GM21717 (cell line): ENCODE measurements at regions not wholly inside any gene's neighbourhood (a gene's known extent, or its start where the extent isn't known, plus 50 kb on each side); places are given as distances from the start of the nearest gene placed in this dataset.

Source experiments
- ATAC-seq: cut with Tn5 transposase; IDR thresholded peaks from one replicate; pipeline ENCODE4 v1.9.1; 2021; ENCODE audit warnings: mild to moderate bottlenecking, moderate library complexity; ENCODE audit not compliant: unreplicated experiment

DNA sequence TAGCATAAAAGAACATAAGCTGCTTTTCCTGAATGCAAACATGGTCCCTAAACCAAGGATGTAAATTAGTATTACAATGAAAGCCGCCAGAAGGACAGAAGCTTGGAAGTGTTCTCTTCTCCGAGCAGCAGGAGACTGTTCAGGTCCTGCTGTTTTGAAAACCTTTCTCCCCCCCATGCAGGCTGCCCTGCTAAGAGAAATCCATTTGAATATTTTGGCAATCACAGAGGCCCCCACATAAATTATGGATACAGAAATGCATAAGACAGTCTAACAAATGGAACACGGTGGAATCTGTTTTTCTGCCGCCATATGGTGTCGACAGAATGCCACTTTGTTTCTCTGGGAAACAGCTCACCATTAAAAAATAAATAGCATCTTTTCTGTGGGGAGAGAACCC is 600.4 kb upstream of the KLHL29 start:
- ATAC-seq, result no peak

- no peak for ATAC-seq
Observed at GRCh38 chr2:22786817-22787216, 598.2 kb upstream of the KLHL29 start.

DNA sequence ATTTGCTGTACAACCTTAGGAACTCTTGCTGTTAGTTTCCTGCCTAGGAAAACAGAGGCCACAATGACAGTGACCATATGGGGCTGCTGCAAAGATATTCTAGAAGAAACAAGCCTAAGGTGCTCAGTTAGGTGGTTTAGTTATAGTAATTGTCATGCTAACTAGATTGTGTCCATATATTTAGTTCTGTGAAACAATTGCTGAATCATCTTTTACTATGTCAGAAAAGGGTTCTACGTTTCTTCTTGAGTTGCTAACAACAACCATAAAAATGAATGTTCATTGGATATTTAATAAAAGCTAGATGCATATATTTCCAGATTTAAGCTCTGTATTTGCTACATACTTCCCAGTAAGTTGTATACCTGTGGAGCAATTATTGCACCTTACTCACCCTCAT is 597.2 kb upstream of the KLHL29 start:
- no peak for ATAC-seq

GRCh38 chr2:22788749-22789327 is 596.1 kb upstream of the KLHL29 start:
- no peak for ATAC-seq

GRCh38 chr2:22795287-22795866 is 589.6 kb upstream of the KLHL29 start:
- no peak for ATAC-seq

DNA sequence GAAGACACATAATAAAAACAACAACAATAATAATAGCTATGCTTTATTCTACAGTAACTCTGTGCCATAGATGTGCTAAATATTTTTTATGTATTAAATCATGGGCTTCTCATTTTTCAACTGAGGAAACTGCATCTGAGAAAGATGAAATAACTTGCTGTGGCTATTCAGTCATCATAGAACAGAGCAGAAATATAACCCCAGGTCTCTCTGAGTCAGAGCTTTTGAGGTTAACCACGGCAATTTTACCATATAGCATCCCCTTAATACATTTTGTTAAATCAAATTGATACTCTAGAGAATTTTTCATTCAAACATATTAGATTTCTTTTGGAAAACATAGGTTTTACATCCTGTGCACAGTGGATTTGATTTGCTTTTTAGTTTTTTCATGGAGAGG is 586.6 kb upstream of the KLHL29 start:
- ATAC-seq, result no peak

DNA sequence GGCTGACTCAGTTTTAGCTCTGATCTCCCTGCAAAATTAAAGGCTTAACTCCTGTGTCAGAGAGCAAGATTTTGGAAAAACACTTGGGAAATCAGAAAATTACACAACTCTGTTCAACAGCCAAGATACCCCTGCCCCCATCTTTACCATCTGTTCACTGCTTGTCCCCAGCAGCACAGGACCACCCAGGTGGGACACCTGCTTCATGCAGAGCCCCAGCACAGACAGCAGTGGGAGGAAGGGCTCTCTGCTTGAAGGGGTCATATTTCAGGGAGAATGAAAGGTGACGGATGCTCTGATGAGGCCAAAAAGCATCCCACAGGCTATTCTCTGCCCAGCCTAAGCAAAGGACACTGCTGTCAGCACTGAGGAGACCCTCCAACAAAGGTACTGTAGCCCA is 584.6 kb upstream of the KLHL29 start:
- no peak for ATAC-seq

DNA sequence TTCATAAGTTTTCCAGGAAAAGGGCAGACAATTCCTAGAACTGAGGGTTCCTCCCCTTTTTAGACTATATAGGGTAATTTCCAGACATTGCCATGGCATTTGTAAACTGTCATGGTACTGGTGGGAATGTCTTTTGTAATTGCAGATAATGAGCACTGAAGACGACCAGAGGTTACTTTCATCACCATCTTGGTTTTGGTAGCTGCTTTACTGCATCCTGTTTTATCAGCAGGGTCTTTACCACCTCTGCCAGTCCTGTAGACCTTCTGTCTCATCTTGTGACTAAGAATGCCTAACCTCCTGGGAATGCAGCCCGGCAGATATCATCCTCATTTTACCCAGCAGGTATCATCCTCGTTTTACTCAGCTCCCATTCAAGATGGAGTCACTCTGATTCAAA is 583.9 kb upstream of the KLHL29 start:
- no peak for ATAC-seq

GRCh38 chr2:22801970-22802369 is 583.0 kb upstream of the KLHL29 start:
- ATAC-seq, result no peak

DNA sequence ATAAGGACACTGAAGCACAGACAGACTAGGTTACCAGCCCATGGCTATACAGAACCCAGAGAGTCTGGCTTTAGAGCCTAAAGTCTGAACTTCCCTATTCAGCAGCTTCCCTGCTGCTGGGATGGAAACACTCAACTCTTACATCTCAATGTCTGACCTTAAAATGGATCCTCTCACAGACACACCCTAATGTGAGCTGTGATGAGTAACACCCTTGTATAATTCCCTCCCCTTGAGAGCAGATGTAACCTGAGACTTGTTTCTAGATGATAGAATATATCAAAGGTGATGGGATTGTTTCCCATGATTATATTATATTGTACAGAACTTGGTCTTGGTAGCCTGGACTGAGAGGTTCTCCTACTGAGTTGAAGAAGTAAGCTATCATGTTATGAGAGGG is 577.1 kb upstream of the KLHL29 start:
- ATAC-seq, result no peak

GRCh38 chr2:22810602-22811001 is 574.4 kb upstream of the KLHL29 start:
- no peak for ATAC-seq

GRCh38 chr2:22812065-22812680 is 572.8 kb upstream of the KLHL29 start:
- no peak for ATAC-seq

GRCh38 chr2:22817197-22817596 is 567.8 kb upstream of the KLHL29 start:
- ATAC-seq, result no peak

DNA sequence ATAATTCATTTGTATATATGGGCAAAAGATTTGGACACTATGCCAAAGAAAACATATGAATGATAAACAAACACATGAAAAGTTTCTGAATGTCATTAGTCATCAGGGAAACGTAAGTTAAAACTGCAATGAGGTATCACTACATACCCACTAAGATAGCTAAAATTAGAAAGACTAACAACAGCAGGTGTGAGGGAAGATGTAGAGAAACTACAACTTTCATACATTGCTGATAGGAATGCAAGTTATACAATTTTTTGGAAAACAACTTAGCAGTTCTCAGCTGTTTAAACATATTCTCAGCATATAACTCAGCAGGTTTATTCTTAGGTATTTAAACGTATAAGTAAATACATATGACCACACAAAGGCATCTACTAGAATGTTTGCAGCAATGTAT is 563.5 kb upstream of the KLHL29 start:
- no peak for ATAC-seq

GRCh38 chr2:22822835-22823234 is 562.1 kb upstream of the KLHL29 start:
- ATAC-seq, result no peak

DNA sequence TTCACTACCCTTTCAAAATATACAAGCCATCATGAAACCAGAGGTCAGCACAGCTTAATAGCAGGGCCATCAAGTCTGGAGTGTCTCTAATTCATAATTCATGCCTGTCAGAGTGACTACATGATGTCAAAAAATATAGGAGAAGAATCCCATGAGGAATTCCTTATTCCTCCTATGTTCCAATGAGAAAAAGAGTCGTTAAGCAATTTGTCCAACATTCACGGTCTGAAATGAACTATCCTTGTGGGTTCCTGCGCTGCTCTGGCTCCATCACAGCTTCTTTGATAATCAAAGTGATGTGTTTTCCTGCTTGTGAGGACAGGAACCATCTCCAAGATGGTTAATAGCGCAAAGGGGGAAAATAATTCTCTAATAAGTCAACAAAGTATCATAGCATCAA is 560.4 kb upstream of the KLHL29 start:
- ATAC-seq, result no peak

- ATAC-seq, result no peak
Observed at GRCh38 chr2:22826703-22827102, 558.3 kb upstream of the KLHL29 start.

GRCh38 chr2:22829791-22830190 is 555.2 kb upstream of the KLHL29 start:
- ATAC-seq, result no peak

DNA sequence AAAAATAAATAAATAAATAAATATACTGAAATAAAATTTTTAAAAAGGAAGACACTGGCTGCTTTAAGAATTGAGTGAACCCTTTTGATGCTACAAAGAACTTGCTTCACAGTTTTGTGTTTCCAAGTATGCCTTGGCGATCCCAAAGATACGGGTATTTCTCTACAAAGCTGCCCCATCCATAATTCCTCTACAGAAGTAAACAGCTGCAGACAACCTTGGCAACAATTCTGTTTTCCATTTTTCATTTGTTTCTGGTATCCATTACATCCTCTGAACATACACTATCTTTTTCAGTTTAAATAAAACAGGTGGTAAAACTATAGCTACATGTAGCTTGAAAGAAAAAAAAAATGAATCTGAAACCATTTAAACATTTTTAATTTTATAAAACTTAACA is 552.8 kb upstream of the KLHL29 start:
- no peak for ATAC-seq

GRCh38 chr2:22838461-22838860 is 546.5 kb upstream of the KLHL29 start:
- no peak for ATAC-seq

DNA sequence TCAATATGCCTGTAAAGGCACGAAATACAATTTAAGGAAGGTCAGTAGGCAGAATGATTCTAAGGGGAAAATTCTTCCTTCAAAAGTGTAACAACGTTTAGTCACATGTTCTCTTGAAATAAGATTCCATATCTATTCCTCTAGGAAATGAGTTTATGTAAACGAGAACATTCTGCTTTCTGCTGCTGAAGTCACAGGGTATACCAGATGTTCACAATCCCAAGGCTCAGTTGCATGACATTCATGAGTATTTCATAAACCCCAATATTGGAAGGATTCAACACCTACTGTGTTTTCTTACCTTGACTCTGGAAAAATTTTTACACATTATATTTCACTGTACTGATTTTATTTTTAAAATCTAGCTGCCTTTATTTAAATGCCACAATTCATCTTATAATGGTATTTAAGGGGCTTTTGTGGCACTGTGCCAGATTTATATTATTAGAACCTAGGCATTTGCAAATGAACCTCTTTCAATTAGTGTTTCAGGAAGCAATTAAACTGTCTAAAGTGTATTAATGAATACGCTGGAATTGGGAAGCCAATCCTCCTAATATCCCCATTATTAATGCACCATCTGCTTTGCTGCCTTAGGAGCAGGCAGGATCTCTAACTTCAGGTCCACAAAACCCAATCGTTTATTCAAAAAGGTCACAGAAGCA is 542.6 kb upstream of the KLHL29 start:
- no peak for ATAC-seq

GRCh38 chr2:22843919-22844537 is 541.0 kb upstream of the KLHL29 start:
- ATAC-seq, result no peak
